ENCODE measurements at regions not wholly inside any gene's neighbourhood (a gene's known extent, or its start where the extent isn't known, plus 50 kb on each side); places are given as distances from the start of the nearest gene placed in this dataset.
A peak's percentile ranks its signal among the peaks of the same experiment; 100 is the strongest.
"Not testable (repeated sequence)": the region's sequence is repeated elsewhere in the genome, so short reads cannot be mapped to it uniquely, and the experiment has no call there.

DNA sequence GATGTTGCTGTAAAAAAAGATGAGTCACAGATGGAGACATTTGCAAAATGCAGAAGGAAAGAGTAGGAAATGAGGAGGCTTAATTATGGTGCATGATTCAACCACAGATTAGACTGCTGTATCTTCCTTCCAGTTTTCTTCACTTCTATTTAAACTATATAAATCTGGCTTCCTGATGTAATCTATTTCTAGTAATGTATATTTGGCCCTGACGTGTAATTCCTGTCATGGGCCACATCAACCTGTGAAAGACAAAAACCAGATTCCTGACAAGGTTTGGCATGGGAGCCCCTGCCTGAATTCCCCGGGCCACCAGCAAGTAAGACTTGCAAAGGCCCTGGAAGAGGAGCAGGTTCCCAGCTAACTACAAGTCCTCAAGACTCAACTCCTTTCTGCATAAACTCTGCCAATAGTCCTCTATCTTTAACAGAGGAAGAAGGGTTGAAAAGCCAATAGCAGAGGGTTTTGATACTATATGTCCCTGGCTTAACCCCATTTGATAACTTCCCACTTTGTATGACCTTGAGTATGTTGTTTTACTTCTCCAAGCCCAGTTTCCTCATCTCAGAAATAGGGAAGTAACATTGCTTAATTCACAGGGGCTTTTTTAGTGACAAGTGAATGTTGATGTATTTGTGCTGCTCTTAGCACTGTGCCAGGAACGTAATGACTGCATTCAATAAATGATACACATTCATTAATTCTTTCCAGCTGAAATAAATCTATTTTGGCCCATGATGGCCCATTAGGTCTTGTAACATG is 172.7 kb downstream of the SPRY2 start:
- peak; percentile 18 for DNase-seq

DNA sequence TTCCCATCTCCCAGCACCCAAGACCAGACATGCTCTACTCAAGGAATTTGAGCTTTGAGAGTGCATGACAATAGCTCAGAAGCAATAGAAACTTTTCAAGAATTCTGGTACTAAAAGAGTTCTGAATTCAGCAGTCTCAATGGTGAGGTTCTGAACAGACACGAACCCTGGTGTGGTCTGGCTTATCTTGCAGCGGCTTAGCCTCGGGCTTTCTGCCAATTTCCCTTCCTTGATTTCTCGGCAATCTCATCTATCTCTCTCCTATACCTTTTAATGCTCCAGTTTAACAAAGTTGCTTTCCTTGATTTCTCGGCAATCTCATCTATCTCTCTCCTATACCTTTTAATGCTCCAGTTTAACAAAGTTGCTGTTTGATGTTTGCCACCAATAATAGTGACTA is 174.6 kb downstream of the SPRY2 start:
- no peak for DNase-seq

DNA sequence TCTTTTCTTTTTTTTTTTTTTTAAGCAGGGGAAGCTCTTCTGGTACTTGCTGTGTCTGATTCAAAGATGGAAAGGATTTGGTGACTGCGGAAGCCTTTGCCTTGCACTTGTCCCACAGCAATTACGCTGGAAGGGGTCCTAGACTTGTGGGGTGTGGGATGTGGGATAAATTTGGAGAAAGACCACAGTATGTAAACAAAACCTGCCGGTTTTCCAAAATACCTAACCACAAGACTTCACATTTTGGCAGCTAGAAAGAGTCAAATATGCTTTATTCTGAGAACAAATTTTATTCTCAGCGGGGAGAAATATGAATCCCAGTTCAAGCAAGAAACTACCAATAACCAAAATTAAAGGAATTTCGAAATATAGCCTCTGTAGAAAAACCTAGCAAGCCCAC is 176.5 kb downstream of the SPRY2 start:
- DNase-seq = no peak

DNA sequence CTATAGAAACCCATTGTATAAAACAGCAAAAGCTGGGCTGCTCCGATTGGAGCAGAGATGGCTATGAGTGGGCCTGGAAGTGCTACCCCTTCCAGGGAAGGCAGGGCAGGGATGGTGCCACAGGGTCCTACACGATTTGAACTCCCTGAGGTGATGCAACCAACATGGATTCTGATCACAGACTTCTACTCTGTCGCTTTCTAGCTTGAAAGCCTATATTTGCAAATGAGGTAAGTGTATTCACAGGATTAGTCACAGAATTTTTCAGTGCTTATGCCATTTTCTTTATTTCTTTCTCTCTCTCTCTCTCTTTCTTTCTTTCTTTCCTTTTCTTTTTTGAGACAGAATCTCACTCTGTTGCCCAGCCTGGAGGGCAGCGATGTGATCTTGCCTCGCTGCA is 179.0 kb downstream of the SPRY2 start:
- no peak for DNase-seq

DNA sequence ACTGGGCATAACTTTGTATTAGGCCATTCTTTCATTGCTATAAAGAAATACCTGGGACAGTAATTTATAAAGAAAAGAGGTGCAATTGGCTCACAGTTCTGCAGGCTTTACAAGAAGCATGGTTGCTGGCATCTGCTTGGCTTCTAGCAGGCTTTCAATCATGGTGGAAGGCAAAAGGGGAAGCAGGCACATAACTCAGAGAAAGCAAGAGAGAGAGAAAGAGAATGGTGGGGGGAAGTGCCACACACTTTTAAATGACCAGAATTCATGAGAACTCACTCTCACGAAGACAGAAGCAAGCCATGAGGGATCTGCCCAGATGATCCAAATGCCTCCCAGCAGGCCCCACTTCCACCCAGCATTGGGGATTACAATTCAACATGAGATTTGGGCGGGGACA is 179.7 kb downstream of the SPRY2 start:
- DNase-seq = no peak

DNA sequence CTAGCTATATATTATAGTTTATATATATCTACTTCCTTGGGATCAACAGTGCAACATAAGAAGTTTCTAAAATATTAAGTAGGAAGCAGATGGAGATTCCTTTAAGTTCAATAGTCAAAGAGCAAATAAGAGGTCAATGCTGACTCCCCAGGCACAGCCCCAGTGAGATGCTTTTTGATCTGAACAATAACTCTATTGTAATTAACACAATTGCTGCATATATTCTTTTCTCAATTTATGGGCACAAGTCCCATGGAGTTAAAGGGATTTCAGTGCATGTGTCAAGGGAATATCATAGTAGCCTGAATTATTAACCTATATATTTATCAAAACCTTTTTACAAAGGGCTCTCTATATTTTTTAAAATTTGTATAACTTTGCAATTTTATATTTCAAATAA is 180.8 kb downstream of the SPRY2 start:
- no peak for DNase-seq

DNA sequence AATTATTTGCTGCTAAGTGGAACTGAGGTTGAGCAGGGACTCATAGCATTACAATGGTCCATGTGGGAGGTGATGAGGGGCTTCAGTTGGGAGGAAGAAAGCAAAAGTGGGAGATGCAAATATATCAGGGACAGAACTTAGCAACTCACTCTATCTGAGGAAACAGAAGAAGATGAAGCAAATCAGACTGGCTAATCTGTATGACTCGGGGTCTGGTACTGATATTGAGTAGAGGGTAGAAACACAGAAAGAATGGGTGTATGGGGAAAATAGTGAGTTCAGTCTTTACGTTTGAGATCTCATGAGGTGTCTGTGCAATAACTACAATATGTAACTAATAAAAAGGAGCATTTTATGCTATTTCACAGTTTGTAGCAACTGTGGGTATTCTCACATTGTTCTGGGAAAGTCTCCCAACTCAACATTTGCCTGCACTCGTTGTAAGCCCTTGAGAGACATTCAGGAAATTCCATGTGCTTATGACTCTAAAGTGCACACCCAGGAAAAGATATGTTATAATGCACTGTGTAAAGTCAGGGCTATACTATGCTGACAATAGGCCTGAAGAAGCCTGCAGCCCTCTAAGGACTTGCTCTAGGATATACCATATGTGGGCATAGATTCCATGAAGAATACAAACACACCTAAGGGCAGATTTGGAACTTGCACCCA is 183.5 kb downstream of the SPRY2 start:
- DNase-seq = no peak

DNA sequence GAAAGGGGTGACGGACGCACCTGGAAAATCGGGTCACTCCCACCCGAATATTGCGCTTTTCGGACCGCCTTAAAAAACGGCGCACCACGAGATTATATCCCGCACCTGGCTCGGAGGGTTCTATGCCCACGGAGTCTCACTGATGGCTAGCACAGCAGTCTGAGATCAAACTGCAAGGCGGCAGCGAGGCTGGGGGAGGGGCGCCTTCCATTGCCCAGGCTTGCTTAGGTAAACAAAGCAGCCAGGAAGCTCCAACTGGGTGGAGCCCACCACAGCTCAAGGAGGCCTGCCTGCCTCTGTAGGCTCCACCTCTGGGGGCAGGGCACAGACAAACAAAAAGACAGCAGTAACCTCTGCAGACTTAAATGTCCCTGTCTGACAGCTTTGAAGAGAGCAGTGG is 188.8 kb downstream of the SPRY2 start:
- not testable (repeated sequence) for DNase-seq

DNA sequence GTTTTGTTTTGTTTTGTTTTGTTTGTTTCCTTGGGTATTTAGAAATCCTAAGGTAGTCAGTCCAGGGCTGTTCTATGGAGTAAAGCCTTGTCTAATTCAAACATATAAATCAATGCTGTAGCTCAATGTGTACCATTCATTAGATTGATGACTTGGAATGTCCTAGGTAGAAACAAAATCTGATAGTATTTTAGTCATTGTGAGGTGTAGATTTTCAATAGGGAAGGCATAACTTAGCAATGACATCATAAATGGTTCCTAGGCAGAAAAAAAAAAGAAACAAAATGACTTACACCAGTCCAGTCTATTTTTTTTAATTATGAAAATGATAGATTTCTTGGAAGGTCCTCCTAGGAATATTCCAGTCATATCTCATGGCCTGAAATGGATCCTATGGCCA is 189.9 kb downstream of the SPRY2 start:
- no peak for DNase-seq

DNA sequence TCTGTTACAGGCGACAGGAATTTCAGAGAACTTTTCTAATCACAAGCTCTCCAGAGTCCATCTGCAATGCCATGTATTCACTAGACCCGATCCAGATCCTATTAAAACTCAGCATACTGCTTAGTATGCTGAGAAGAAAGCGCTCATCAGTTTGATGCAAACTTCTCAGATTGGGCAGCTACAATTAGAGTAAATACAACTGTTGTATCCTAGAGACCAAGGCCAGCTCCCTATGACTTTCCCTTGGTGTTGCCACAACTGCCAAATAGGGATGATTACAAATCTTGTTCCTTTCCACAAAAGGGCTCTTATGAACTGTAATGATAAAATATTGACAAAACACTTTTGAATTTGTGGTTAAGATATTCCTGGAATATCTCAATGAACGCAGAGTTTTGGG is 191.2 kb downstream of the SPRY2 start:
- no peak for DNase-seq

DNA sequence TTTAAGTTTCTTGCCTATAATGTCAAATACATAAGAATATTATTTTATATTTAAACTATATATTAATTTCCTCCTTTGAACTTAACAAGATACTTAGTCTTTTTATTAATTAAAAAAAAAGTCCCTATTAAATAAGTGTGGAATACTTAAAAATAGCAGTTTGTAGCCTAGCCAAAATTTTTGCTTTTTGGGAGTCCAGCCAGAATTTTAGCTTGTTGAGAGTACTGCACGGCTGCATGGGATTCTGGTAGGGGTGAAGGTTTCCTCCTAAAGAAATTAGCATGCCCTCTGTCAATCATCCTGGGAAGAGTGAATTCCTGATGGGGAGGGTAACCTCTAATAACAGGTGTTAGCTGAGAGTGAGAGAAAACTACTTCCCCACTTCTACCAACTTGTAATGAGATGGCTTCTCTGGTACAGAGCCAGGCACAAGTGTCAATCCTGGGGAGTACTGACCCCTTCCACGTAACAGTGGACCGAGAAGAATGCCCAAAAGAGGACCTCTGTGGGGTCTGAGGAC is 195.7 kb downstream of the SPRY2 start:
- DNase-seq = no peak

DNA sequence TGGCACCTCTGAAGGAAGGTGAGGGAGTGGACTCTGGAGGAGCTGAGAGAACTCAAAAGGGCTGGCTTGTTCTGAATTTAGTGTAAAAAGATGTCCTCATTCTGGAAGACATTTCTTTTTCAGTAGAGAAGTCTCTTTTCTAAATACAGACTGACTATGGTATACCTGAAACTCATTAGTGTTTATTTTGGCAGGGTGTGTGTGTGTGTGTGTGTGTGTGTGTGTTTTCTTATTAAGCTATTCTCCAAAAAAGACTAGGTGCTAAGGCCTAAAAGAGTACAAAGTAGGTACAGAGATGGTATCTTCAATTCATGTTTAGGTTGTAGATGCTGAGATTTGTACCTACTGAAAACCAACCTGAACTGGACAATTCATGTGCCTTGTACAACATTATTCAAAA is 196.4 kb downstream of the SPRY2 start:
- no peak for DNase-seq

DNA sequence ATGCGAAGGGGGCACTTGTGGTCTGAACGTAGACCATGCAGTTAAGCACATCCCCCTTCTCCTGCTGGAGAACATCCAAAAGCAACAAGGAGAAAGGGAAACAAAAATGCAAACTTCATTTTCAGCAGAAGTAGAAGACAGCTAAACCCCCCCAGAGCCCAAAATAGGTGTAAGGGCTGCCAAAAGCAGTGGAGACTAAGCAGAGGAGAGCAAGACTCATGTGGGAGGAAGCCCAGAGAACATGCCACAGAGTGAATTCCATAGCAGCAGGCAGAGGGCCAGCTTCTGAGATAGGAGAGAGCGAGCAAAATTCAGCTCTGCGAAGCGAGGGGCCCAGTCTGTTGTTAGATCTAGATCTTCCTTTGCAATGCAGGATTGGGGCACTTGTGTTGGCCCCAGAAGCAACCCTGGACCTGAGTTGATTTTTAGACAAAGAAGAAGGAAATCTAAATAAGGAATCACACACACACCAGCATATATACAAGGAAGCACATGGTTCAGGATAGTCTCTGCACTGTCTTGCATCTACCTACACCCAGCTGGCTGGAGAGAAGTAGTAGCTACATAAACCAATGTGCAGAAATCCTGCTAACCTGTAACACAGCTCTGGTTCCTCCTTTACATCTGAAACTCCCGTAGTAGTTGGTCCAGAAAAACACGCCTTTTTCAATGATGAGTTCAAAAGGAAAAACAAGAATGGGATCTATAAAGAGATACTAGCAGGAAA is 199.6 kb downstream of the SPRY2 start:
- DNase-seq = no peak

DNA sequence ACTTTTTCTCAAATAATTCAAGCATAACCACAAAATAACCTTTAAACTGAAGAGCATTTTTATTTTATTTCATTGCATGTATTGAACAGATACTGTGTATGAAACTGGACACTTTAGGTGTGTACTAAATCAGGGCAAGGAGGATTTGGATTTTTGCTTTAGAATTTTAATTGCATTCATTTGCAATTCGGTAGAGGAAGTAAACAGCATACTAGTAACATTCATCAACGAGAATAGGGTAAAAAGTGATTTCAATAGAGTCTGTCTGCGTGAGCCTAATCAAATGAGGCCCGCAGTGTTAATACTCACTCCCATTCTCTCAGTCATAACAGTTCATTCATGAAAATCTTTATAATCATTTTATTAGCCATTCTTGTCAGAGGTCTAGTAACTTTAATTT is 200.2 kb downstream of the SPRY2 start:
- DNase-seq = no peak

DNA sequence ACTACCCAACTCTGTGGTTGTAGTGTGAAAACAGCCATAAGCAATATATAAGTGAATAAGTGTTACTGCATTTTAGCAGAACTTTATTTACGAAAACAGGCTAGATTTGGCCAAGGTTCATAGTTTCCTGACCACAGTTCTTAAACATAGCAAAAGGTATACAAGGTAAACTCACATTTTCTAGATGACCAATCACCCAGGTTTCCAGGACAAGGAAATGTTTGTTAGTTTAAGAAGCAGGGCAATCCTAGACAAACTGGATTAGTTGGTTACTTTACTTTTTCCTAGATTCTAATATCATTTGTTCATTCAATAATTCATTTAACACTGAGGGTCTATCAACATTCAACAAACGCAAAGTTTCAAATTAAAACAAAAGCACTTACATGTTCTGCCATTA is 201.7 kb downstream of the SPRY2 start:
- DNase-seq = no peak

DNA sequence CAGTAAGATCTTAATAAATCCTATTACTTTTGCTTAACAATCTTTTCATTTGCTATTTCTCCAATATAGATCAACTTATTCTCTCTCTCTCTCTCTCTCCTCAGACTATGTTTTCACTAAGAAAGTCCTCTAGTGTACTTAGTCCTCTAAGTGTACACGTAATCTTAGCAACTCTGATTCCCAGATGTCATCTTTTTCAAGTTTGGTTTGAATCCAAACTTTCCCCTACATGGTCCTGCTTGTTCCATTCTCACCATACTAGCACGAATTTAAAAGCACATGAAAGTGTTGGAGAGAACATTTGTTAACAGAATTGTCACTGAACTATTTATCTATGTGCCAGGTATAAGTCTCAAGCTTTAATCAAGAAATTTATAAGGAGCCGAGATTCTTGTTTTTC is 202.9 kb downstream of the SPRY2 start:
- no peak for DNase-seq

DNA sequence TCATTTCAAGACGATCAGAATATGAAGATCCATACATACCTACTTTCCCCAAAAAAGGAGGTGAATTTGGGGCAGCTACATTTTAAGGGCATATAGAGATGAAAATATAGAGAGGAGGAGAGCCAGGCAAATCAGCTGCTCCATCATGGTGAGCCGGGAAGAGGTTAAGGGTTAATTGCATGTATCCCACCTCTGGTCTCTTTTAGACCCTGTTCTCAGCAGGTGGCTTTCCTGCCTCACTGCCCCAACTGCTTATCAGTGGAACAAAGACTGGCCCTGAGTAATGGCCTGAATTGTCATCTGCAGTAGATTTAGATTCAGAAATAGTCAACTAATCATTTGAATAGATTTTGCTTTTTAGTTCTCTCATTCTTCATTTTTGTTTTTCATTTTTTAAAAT is 206.6 kb downstream of the SPRY2 start:
- DNase-seq = no peak

DNA sequence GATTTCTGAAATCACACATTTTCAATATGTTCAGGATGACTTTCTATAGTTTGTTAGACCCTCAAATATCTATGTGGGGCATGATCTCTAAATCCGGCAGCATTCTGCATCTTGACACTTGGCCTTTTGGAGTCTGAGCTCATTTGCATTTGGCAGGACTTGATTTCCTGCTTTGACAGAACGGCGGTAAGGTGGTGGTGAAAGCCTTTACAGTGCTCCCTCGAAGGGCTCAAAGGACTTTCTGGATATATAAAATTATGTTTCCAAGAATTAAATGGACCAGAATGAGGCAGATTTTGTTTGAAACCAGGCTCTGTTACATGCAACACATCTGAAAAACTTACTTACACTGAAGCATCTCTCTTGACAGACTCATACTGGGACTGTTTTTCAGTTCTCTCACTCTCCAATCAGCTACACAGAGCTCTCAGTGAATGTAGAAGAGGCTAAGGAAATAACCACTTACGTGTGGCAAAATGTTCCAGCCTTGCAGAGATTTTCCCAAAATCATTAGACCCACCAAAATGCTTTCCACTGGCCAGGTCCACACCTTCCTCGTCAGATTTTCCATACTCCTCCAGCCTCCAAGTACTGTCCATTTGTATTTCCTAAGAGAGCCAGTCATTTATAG is 207.2 kb downstream of the SPRY2 start:
- no peak for DNase-seq

DNA sequence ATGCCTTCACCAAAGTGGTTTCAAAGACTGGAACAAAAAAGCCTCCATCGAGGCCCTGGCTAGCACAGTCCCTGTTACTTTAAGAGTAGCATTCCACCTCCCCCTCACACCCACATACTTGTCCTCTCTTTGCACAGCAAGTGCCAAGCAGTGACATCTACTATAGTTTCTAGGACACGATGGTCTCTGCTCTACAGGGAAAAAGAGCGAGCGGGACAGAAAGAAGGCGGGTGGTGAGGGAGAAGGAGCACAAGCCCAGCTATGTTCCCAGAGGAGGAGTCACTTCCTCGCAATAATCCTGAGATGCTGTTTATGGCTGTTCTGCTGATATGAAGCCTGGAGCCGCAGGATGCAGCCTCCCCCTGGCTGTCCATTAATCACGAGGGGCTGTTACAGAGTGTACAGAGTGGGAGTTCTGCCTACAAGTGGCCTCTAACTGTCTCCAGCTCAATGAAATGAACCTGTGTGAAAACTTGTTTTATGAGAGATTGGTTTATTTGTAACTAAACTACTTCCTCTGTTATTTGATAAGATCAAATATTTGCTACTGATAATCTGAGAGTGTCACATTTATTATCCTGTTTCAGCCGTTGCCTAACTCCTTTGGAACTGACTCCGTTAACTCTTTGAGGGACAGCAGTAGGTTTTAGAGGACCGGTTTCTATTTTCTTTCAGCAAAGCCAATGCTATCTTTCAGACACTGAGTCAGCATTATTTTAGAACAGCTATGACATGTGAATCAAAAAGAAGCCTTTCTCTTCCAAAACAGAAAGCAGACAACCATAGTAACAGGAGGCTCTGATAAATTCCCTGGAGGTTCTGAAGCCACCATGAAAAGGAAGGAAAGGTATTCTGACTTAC is 208.0 kb downstream of the SPRY2 start:
- no peak for DNase-seq

DNA sequence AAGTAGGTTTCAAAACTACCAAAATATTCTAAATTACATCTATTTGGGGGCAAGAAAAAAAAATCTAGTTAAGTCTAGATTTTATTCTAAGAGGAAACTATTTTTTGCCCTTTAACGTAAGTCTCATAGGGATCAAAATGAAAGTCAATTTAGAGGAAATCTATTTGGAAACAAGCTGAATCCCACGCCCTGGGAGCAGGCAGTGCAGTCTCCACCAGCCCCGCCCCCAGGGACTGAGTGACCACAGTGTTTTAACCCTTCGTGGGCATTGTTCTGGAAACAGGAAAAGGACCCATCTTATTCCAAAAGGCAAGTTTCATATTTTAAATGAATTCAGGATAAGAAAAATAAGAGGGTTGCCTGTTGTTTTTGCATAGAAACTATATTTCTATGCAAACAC is 209.7 kb downstream of the SPRY2 start:
- DNase-seq = no peak

DNA sequence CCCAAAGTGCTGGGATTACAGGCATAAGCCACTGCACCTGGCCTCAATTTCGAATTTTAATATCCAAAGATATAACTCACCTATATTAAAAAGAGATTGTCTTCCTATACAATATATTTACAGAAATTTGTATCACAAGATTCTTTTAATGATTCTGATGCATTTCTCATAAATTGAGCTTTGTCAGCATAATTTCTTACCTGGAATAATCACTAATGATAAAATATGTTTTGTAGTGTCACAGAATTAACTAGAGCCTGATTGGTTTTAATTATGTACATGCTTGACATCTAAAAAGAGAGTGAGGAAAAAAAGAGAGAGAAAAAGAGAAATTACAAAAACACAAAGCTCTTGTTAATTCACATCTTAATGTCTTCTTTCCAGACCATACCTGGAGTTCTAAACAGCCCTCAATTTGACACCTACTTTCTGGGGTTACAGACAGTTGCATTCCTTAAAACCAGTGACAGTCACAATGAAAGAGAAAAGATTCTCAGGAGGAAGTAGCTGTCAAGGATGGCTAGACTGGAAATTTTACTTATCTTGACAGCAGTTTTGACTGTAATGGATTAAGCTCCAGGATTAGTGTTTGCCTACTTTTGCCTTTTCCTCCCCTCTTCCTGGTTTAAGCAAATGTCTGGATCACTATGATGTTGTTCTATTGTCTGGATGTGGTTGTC is 214.4 kb downstream of the SPRY2 start:
- no peak for DNase-seq

DNA sequence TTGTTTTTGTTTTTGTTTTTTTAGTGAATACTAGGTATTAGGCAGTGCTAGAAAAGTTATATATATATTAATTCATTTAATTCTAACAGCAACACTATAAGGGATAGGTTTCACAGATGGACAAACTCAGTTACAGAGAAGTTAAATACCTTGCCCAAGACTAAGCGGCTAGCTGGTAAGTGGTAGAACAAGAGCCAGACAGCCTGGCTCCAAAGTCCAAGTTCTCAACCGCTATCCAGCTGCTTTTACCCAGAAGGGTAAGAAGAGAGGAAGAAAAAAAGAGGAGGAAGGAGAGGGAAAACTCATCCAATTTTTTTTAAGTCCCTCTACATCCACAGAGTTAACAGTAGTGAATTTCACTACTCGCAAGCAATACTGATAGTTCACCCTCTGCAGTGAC is 217.0 kb downstream of the SPRY2 start:
- DNase-seq = no peak
